SK-N-SH (cell line): ENCODE measurements at regions not wholly inside any gene's neighbourhood (a gene's known extent, or its start where the extent isn't known, plus 50 kb on each side); places are given as distances from the start of the nearest gene placed in this dataset.

Source experiments
- CTCF ChIA-PET: fragments of 300-600, 350-600 bp; formaldehyde crosslinking; extraction: SDS; loops from one replicate; lab custom pipeline; 2021; lab: Yijun Ruan, JAX
- POLR2A ChIA-PET: fragments of 350-600 bp; sonication (Branson Sonifier 250); formaldehyde crosslinking; extraction: SDS; loops from one replicate; lab custom pipeline; 2020; ENCODE audit warnings: antibody characterized with exemption, inconsistent platforms; lab: Yijun Ruan, JAX
- DNase-seq: peaks from one replicate; pipeline ENCODE4 v3.0.0; 2012
- H2AFZ ChIP-seq: fragments of 200-600 bp; sonication (generic); 2 replicates; pipeline ENCODE4 v1.8.1; 2016; ENCODE audit warnings: antibody characterized with exemption, mild to moderate bottlenecking, low read depth
- H3F3A ChIP-seq: fragments of 200-600 bp; sonication (generic); replicated peaks from 2 replicates; pipeline ENCODE3; 2016; ENCODE audit warnings: antibody characterized with exemption, mild to moderate bottlenecking; ENCODE audit not compliant: insufficient read depth
- H3K27ac ChIP-seq, 2 experiments: fragments of 200-500 bp in 1 of 2; fragments of 200-600 bp in 1 of 2; sonication (Bioruptor generic) in 1 of 2; sonication (generic), shearing (Covaris generic) in 1 of 2; 2 replicates each; pipeline versions ENCODE4 v1.5.1 to v1.6.1; 2014 to 2016; ENCODE audit warnings: low read depth in 2 of 2, inconsistent platforms in 1 of 2, low read length in 1 of 2, mild to moderate bottlenecking in 1 of 2, mixed read lengths in 1 of 2
- H3K27me3 ChIP-seq: fragments of 200-600 bp; sonication (generic), shearing (Covaris generic); 2 replicates; pipeline ENCODE4 v1.6.1; 2016; ENCODE audit warnings: mixed run types; ENCODE audit not compliant: insufficient read depth
- H3K36me3 ChIP-seq, 2 experiments: fragments of 200-500 bp in 1 of 2; fragments of 200-600 bp in 1 of 2; sonication (Bioruptor generic) in 1 of 2; sonication (generic) in 1 of 2; replicated peaks in 1 of 2; 2 replicates each; pipeline versions ENCODE3 to v1.5.1; 2014 to 2016; ENCODE audit warnings: low read length in 1 of 2, mild to moderate bottlenecking in 1 of 2; ENCODE audit not compliant: insufficient read depth in 2 of 2, control insufficient read depth in 1 of 2
- H3K4me1 ChIP-seq, 2 experiments: fragments of 200-500 bp in 1 of 2; fragments of 200-600 bp in 1 of 2; sonication (Bioruptor generic) in 1 of 2; sonication (generic), shearing (Covaris generic) in 1 of 2; 2 replicates each; pipeline versions ENCODE4 v1.5.1 to v1.6.1; 2014 to 2016; ENCODE audit warnings: low read depth in 1 of 2, low read length in 1 of 2, mixed run types in 1 of 2; ENCODE audit not compliant: insufficient read depth in 2 of 2, control insufficient read depth in 1 of 2
- H3K4me2 ChIP-seq: fragments of 200-600 bp; sonication (generic), shearing (Covaris generic); 2 replicates; pipeline ENCODE4 v1.6.1; 2017; ENCODE audit warnings: mixed run types
- H3K4me3 ChIP-seq, 2 experiments: fragments of 200-500 bp in 1 of 2; fragments of 200-600 bp in 1 of 2; sonication (Bioruptor generic) in 1 of 2; sonication (generic), shearing (Covaris generic) in 1 of 2; 2 replicates each; pipeline versions ENCODE4 v1.5.1 to v1.8.1; 2014 to 2016; ENCODE audit warnings: low read depth in 2 of 2, inconsistent platforms in 1 of 2, low read length in 1 of 2, mild to moderate bottlenecking in 1 of 2, mixed read lengths in 1 of 2, moderate library complexity in 1 of 2
- H3K79me2 ChIP-seq: fragments of 200-600 bp; sonication (generic); 2 replicates; pipeline ENCODE4 v1.8.1; 2017; ENCODE audit warnings: mild to moderate bottlenecking; ENCODE audit not compliant: insufficient read depth
- H3K9ac ChIP-seq: fragments of 200-600 bp; sonication (generic); 2 replicates; pipeline ENCODE4 v1.6.1; 2017; ENCODE audit warnings: mixed run types
- H3K9me2 ChIP-seq: fragments of 200-600 bp; sonication (generic); 2 replicates; pipeline ENCODE4 v1.6.1; 2017; ENCODE audit warnings: mixed run types
- H3K9me3 ChIP-seq: fragments of 200-600 bp; sonication (generic); 2 replicates; pipeline ENCODE4 v1.6.1; 2017; ENCODE audit warnings: mixed run types, mild to moderate bottlenecking, moderate library complexity
- H4K20me1 ChIP-seq: fragments of 200-600 bp; sonication (generic); 2 replicates; pipeline ENCODE4 v1.6.1; 2017; ENCODE audit warnings: mild to moderate bottlenecking, mixed run types; ENCODE audit not compliant: insufficient read depth
- ELF1 ChIP-seq: IDR thresholded peaks from 2 replicates; pipeline ENCODE4 v1.4.0; 2012
- FOSL2 ChIP-seq: IDR thresholded peaks from 2 replicates; pipeline ENCODE4 v1.4.0; 2012; ENCODE audit warnings: low read depth, mild to moderate bottlenecking, moderate library complexity, borderline replicate concordance
- FOXM1 ChIP-seq: IDR thresholded peaks from 2 replicates; pipeline ENCODE4 v1.4.0; 2012; ENCODE audit warnings: low read depth, mild to moderate bottlenecking
- GABPA ChIP-seq: IDR thresholded peaks from 2 replicates; pipeline ENCODE4 v1.4.0; 2012; ENCODE audit warnings: low read depth, mild to moderate bottlenecking
- JUND ChIP-seq: IDR thresholded peaks from 2 replicates; pipeline ENCODE4 v1.4.0; 2012
- MEF2A ChIP-seq: IDR thresholded peaks from 2 replicates; pipeline ENCODE4 v1.4.0; 2012; ENCODE audit warnings: low read depth, borderline replicate concordance
- MXI1 ChIP-seq: IDR thresholded peaks from 2 replicates; pipeline ENCODE4 v1.6.1; 2012; ENCODE audit warnings: mild to moderate bottlenecking, low read depth, low read length, improper control_type of control experiment
- NFIC ChIP-seq: IDR thresholded peaks from 2 replicates; pipeline ENCODE4 v1.4.0; 2012; ENCODE audit warnings: borderline replicate concordance
- NRF1 ChIP-seq: IDR thresholded peaks from 2 replicates; pipeline ENCODE4 v1.6.1; 2012; ENCODE audit warnings: low read depth, mild to moderate bottlenecking, low read length
- SIN3A ChIP-seq: IDR thresholded peaks from 2 replicates; pipeline ENCODE4 v1.6.1; 2012; ENCODE audit warnings: low read depth, mild to moderate bottlenecking, low read length, moderate library complexity, borderline replicate concordance
- SMC3 ChIP-seq: IDR thresholded peaks from 2 replicates; pipeline ENCODE4 v1.6.1; 2012; ENCODE audit warnings: low read depth, low read length, improper control_type of control experiment
- TAF1 ChIP-seq: IDR thresholded peaks from 2 replicates; pipeline ENCODE4 v1.6.1; 2012; ENCODE audit warnings: low read depth, mild to moderate bottlenecking, low read length, moderate library complexity, borderline replicate concordance
- USF1 ChIP-seq: IDR thresholded peaks from 2 replicates; pipeline ENCODE4 v1.4.0; 2012; ENCODE audit warnings: low read depth, borderline replicate concordance
- WGBS: methylation state at CpG from one replicate; pipeline ENCODE4 v1.1.6; 2017; ENCODE audit warnings: low lambda C conversion rate; 5-methylcytosine and 5-hydroxymethylcytosine counted together
- TF ChIP-seq, protein P1 (sequence below): IDR thresholded peaks from 2 replicates; pipeline ENCODE4 v1.4.0; 2012; ENCODE audit warnings: low read depth
- TF ChIP-seq, protein P2 (sequence below): fragments of 150-350 bp; IDR thresholded peaks from 2 replicates; pipeline ENCODE4 v1.6.1; 2016; ENCODE audit warnings: mild to moderate bottlenecking, low read depth, low read length

- no peak for TF ChIP-seq ELF1
- TF ChIP-seq USF1: no peak
- no peak for TF ChIP-seq SMC3
- no peak for TF ChIP-seq MEF2A
- TF ChIP-seq, protein P1, sequence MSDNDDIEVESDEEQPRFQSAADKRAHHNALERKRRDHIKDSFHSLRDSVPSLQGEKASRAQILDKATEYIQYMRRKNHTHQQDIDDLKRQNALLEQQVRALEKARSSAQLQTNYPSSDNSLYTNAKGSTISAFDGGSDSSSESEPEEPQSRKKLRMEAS: no peak
- TF ChIP-seq, protein P2, sequence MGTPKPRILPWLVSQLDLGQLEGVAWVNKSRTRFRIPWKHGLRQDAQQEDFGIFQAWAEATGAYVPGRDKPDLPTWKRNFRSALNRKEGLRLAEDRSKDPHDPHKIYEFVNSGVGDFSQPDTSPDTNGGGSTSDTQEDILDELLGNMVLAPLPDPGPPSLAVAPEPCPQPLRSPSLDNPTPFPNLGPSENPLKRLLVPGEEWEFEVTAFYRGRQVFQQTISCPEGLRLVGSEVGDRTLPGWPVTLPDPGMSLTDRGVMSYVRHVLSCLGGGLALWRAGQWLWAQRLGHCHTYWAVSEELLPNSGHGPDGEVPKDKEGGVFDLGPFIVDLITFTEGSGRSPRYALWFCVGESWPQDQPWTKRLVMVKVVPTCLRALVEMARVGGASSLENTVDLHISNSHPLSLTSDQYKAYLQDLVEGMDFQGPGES: no peak
- TF ChIP-seq GABPA: no peak
- TF ChIP-seq FOSL2: no peak
- TF ChIP-seq TAF1: no peak
- TF ChIP-seq, all 33 proteins: peak for 0
Observed at GRCh38 chr6:40792183-40792582, 205.0 kb upstream of the LRFN2 start (continued).

- H3K4me3 ChIP-seq: no peak overlapping the region
- no peak overlapping the region for H3K27ac ChIP-seq
- no peak overlapping the region for H3K9ac ChIP-seq
- H3K27me3 ChIP-seq: no peaks in the 10 kb centered on the region
- CTCF ChIA-PET: interaction anchor here (0.6 to 1.1 kb wide), 2 partner anchors 176 to 462 kb away, joined by 3 read pairs; no protein-coding TSS in a partner anchor
- H3K4me2 ChIP-seq: no peak overlapping the region
- DNase-seq: no peak
- no peak for TF ChIP-seq SIN3A
- no peak for TF ChIP-seq USF1
- TF ChIP-seq NFIC: no peak
- TF ChIP-seq NRF1: no peak
- no peak for TF ChIP-seq FOXM1
- TF ChIP-seq, protein P2: no peak
- TF ChIP-seq, protein P1: no peak
- no peak for TF ChIP-seq MXI1
- TF ChIP-seq JUND: no peak
- TF ChIP-seq, all 33 proteins: peak for 0
- POLR2A ChIA-PET: no interaction called here
- H3F3A ChIP-seq: no peaks in the 10 kb centered on the region
- no peaks in the 10 kb centered on the region for H3K36me3 ChIP-seq
- no peak overlapping the region for H2AFZ ChIP-seq
- WGBS: 31% methylated on average over 2 of the region's 4 CpGs
- H3K79me2 ChIP-seq: no peaks in the 10 kb centered on the region
- H4K20me1 ChIP-seq: no peaks in the 10 kb centered on the region
- H3K9me3 ChIP-seq: no peaks in the 10 kb centered on the region
- H3K4me1 ChIP-seq: peaks cover 0 to 14% of the 10 kb centered on the region in 2 experiments; a peak in 1 of 4 replicates
- no peaks in the 10 kb centered on the region for H3K9me2 ChIP-seq
Observed at GRCh38 chr6:40791004-40791403, 203.8 kb upstream of the LRFN2 start.
